WERI-Rb-1 (cell line): ENCODE measurements at regions not wholly inside any gene's neighbourhood (a gene's known extent, or its start where the extent isn't known, plus 50 kb on each side); places are given as distances from the start of the nearest gene placed in this dataset.
A peak's percentile ranks its signal among the peaks of the same experiment; 100 is the strongest.

ENCODE experiments used
- DNase-seq: peaks from one replicate; pipeline ENCODE4 v3.0.0-alpha.2; 2020
- H3K27ac ChIP-seq: fragments of 250-450 bp; sonication (Bioruptor Pico); 2 replicates; pipeline ENCODE4 v1.5.1; 2020; ENCODE audit warnings: mild to moderate bottlenecking, moderate library complexity
- H3K27me3 ChIP-seq: fragments of 250-450 bp; sonication (Bioruptor Pico); 2 replicates; pipeline ENCODE4 v1.5.1; 2021; ENCODE audit warnings: mild to moderate bottlenecking, low read depth, moderate library complexity; ENCODE audit not compliant: insufficient read depth, severe bottlenecking
- H3K36me3 ChIP-seq: fragments of 250-450 bp; sonication (Bioruptor Pico); 2 replicates; pipeline ENCODE4 v1.5.1; 2020; ENCODE audit warnings: mild to moderate bottlenecking, moderate library complexity
- H3K4me3 ChIP-seq: 2 replicates; pipeline ENCODE4 v1.5.1; 2011; ENCODE audit warnings: low read depth, mild to moderate bottlenecking, control low read depth, low read length
- H3K9me3 ChIP-seq: fragments of 250-450 bp; sonication (Bioruptor Pico); 2 replicates; pipeline ENCODE4 v1.5.1; 2021; ENCODE audit warnings: mild to moderate bottlenecking, moderate library complexity; ENCODE audit not compliant: severe bottlenecking
- TF ChIP-seq, protein P1 (sequence below): IDR thresholded peaks from 2 replicates; pipeline ENCODE4 v1.5.1; 2011; ENCODE audit warnings: low read depth, mild to moderate bottlenecking, control low read depth, inconsistent platforms, low read length

DNA sequence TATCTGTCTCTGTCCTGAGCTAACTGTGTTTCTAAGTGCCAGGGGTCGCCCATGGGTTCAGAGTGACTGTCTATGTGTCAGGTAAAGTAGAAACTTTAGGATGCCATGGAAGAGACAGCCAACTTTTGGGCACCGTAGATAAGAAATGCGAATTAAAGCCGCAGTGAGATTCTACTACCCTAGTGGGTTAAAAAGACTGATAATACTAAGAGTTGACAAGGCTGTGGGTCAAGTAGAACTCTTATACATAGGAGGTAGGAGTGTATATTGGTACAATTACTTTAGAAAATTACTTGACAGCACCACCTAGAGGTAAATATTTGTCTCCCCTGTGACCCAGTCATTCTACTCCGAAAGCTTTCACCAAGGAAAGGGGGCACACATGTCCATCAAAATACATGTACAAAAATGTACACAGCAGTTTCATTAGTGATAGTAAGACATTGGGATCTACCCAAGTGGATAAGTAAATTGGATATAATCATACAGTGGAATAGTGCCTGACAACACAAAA, 371.3 kb downstream of the SLC4A3 start:
- Histone ChIP-seq H3K27me3 (no peaks in the 10 kb centered on the region), H3K4me3 (no peak overlapping the region), H3K9me3 (no peaks in the 10 kb centered on the region), H3K36me3 (no peaks in the 10 kb centered on the region), H3K27ac (no peak overlapping the region)
- TF ChIP-seq, protein P1, sequence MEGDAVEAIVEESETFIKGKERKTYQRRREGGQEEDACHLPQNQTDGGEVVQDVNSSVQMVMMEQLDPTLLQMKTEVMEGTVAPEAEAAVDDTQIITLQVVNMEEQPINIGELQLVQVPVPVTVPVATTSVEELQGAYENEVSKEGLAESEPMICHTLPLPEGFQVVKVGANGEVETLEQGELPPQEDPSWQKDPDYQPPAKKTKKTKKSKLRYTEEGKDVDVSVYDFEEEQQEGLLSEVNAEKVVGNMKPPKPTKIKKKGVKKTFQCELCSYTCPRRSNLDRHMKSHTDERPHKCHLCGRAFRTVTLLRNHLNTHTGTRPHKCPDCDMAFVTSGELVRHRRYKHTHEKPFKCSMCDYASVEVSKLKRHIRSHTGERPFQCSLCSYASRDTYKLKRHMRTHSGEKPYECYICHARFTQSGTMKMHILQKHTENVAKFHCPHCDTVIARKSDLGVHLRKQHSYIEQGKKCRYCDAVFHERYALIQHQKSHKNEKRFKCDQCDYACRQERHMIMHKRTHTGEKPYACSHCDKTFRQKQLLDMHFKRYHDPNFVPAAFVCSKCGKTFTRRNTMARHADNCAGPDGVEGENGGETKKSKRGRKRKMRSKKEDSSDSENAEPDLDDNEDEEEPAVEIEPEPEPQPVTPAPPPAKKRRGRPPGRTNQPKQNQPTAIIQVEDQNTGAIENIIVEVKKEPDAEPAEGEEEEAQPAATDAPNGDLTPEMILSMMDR: 0 out of 2 replicates have a peak, but pooled peaks have one; percentile 17
- no peak for DNase-seq

DNA sequence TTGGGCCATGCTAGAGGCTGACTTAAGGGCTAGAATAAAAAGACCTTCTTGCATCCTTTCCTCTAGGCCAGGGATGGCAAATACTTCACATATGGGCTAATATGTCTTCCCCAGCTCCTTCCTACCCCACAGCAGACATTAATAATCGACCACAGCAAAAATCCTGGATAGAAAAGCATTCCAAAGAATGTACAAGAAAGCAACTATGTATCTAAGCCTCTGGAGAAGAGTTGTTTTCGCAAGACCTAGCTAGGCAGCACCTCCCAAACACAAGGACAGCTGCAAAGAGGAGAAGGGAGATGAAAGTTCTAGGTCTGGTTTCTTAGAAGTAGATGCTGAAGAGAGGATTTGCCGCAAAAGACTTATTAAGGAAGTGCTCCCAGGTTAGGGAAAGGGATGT, 372.6 kb downstream of the SLC4A3 start:
- Histone ChIP-seq H3K9me3 (no peaks in the 10 kb centered on the region), H3K4me3 (no peak overlapping the region), H3K27ac (no peak overlapping the region), H3K27me3 (no peaks in the 10 kb centered on the region), H3K36me3 (no peaks in the 10 kb centered on the region)
- TF ChIP-seq, protein P1: no peak
- DNase-seq: no peak

DNA sequence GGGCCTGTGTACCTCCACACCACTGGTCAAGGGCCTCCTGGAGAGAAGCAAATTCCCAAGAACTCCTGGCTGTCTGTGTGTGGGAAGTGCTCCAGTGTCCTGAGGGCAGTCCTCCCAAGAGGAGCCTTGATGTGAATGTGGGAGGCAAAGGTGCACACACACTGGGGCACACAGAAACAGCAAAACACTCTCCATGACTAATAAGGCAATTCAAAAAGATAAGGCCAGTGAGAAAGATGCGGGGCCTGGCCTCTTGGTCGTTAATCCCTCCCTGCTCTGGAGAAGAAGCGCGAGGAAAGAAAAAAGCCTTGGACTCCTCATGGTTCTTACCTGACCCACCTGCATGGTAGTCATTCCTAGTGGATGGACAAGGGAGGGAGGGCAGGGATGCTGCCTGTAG, 373.2 kb downstream of the SLC4A3 start:
- no peak for DNase-seq
- Histone ChIP-seq H3K4me3 (no peak overlapping the region), H3K9me3 (no peaks in the 10 kb centered on the region), H3K27me3 (no peaks in the 10 kb centered on the region), H3K27ac (no peak overlapping the region), H3K36me3 (no peaks in the 10 kb centered on the region)
- TF ChIP-seq, protein P1: no peak

DNA sequence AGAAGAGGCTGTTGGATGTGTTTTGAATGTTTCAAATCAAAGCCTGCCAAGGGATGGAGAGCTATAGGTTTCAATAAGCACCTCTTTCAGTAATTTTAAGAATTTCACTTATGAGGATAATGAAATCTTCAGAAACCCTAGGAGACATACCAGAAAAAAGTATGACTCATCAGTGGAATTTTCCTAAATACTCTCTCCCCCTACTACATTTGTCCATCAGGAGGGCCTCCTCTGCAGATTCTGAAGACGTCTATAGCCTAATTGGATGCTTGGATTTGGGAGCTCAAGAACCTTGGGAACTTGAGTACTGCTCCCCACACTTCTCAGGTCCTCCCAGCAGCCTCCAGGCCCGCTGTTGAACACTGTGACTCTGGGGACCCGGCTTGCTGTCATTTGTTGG, 374.3 kb downstream of the SLC4A3 start:
- DNase-seq: no peak
- Histone ChIP-seq H3K9me3 (no peaks in the 10 kb centered on the region), H3K27ac (no peak overlapping the region), H3K27me3 (no peaks in the 10 kb centered on the region), H3K4me3 (no peak overlapping the region), H3K36me3 (no peaks in the 10 kb centered on the region)
- TF ChIP-seq, protein P1: no peak

DNA sequence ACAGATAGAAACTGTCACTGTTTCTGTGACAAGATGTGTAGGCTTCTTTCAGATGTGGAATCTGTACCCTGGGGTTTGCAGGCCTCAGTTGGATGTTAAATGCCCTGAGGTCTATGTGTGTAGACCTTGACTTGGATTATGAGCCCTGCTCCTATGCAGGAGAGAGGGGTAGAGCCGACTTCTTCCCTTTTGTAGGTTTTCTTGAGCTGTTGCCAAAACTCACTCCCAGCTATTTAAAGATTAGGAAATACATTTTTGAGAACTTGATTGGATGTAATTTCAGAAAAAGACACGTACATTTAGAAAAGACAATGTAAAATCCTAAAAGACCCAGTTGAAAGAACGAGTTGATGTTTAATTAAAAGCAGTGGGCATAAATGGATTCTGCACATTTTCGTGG, 374.8 kb downstream of the SLC4A3 start:
- DNase-seq: no peak
- H3K27ac ChIP-seq: no peak overlapping the region
- H3K4me3 ChIP-seq: no peak overlapping the region
- no peaks in the 10 kb centered on the region for H3K9me3 ChIP-seq
- TF ChIP-seq, protein P1: no peak
- H3K36me3 ChIP-seq: no peaks in the 10 kb centered on the region
- no peaks in the 10 kb centered on the region for H3K27me3 ChIP-seq

DNA sequence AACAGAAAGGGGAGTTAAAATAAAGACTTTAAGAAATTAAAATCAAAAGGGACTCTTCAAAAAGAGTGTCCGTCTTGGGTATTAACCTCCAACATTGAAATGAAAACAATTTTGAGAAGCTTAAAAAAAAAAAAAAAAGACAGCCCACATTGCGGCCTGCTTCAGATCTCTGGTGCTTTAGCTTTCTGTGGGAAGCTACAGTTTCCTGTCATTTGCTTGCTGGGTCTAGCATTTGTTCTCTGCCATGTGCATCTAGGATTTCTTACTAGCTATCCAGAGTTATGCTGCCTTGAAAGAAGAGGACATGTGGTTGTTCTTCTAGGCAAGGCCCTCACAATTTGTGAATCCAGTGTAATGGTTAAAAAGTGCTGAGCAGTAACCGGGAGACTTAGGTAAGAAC, 375.3 kb downstream of the SLC4A3 start:
- no peaks in the 10 kb centered on the region for H3K36me3 ChIP-seq
- no peak overlapping the region for H3K27ac ChIP-seq
- no peak for DNase-seq
- no peaks in the 10 kb centered on the region for H3K9me3 ChIP-seq
- TF ChIP-seq, protein P1: no peak
- H3K27me3 ChIP-seq: no peaks in the 10 kb centered on the region
- no peak overlapping the region for H3K4me3 ChIP-seq
